H1 (cell line): ENCODE measurements at regions not wholly inside any gene's neighbourhood (a gene's known extent, or its start where the extent isn't known, plus 50 kb on each side); places are given as distances from the start of the nearest gene placed in this dataset.

Source experiments
- FOSL1 ChIP-seq: IDR thresholded peaks from 2 replicates; pipeline ENCODE4 v1.6.1; 2011; ENCODE audit warnings: mild to moderate bottlenecking, low read depth, low read length, moderate library complexity; ENCODE audit not compliant: insufficient read depth
- GABPA ChIP-seq: IDR thresholded peaks from 2 replicates; pipeline ENCODE4 v1.6.1; 2011; ENCODE audit warnings: mild to moderate bottlenecking, low read length, moderate library complexity, borderline replicate concordance; ENCODE audit not compliant: insufficient read depth
- PHF8 ChIP-seq: fragments of 200-600 bp; sonication (generic); conservative IDR thresholded peaks from 2 replicates; pipeline ENCODE4 v1.7.1; 2012; ENCODE audit warnings: low read depth, mild to moderate bottlenecking, inconsistent platforms, low read length, moderate library complexity
- POLR2AphosphoS5 ChIP-seq: IDR thresholded peaks from 2 replicates; pipeline ENCODE4 v1.6.1; 2011; ENCODE audit warnings: low read depth, low read length

DNA sequence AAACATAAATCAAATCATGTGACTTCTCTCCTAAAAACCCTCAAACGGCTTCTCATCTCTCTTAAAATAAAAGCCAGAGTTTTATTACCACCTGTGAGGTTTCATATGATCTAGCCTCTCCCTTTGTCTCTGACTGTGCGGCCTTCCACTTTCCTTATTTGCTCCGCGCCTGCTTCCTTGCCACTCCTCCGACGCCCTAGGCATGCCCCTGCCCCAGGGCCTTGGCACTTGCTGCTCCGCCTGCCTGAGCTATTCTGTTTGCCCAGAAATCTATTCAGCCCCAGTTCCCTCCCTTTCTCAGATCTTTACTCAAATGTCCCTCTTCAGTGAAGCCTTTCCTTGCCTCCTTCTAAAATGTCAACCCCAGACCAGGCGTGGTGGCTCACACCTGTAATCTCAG lies 57.5 kb upstream of the DISP3 start (continued):
- TF ChIP-seq PHF8: no peak
- no peak for TF ChIP-seq POLR2AphosphoS5
- TF ChIP-seq GABPA: no peak
- TF ChIP-seq FOSL1: no peak
